ENCODE measurements at regions not wholly inside any gene's neighbourhood (a gene's known extent, or its start where the extent isn't known, plus 50 kb on each side); places are given as distances from the start of the nearest gene placed in this dataset.

DNA sequence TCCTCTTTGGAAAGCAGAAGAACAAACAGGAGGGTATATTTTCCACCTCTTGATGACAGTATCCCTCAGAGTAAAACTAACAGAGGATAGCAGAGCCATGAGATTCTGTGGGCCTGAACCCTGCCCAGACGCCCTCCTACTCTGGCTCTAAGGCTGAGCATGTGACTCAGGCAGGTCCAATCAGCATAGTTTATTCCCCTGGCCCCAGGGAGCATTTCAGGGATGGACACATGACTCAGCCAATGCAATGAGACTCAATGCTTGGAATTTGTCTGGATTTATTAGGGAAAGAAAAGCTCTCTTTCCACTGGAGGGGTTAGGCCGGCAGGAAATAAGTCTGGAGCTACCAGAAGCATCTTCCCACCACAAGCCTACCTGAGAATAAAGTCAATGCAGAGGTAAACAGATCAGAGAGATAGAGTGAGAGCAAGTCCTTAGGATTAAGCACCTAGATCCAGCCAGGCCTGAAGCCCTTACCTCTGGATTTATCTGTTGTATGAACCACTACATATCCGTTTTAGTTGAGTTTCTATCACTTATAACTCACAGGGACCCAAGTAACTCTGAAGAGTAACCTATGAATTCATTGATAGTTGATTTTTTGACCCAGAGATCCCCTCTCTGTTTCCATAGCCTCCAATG, 68.2 kb upstream of the EYA2 start:
- ATAC-seq = no peak
- TF ChIP-seq TSHZ2 (CRISPR knock-in tag; IDR thresholded peaks at IDR 0.05) (no peak), PPARA (CRISPR knock-in tag; IDR thresholded peaks at IDR 0.05; ENCODE audit: borderline replicate concordance) (no peak), ZNF8 (CRISPR knock-in tag; IDR thresholded peaks at IDR 0.05) (no peak), ZNF70 (CRISPR knock-in tag; IDR thresholded peaks at IDR 0.05) (no peak), ZC3H10 (CRISPR knock-in tag; IDR thresholded peaks at IDR 0.05) (no peak), PATZ1 (CRISPR knock-in tag; IDR thresholded peaks at IDR 0.05; ENCODE audit: borderline replicate concordance) (no peak), CSDC2 (CRISPR knock-in tag; IDR thresholded peaks at IDR 0.05) (no peak), ZFP3 (CRISPR knock-in tag; IDR thresholded peaks at IDR 0.05) (no peak), SNAI2 (CRISPR knock-in tag; IDR thresholded peaks at IDR 0.05) (no peak), ARNTL (CRISPR knock-in tag; IDR thresholded peaks at IDR 0.05; ENCODE audit: borderline replicate concordance, low read depth) (no peak), TCF4 (CRISPR knock-in tag; IDR thresholded peaks at IDR 0.05; ENCODE audit: borderline replicate concordance) (no peak), OSR1 (CRISPR knock-in tag; IDR thresholded peaks at IDR 0.05) (no peak), TOX (CRISPR knock-in tag; IDR thresholded peaks at IDR 0.05; ENCODE audit: borderline replicate concordance) (no peak), ZNF565 (CRISPR knock-in tag; conservative IDR thresholded peaks at IDR 0.05; ENCODE audit: low read depth) (no peak)
- TF ChIP-seq, protein P1, sequence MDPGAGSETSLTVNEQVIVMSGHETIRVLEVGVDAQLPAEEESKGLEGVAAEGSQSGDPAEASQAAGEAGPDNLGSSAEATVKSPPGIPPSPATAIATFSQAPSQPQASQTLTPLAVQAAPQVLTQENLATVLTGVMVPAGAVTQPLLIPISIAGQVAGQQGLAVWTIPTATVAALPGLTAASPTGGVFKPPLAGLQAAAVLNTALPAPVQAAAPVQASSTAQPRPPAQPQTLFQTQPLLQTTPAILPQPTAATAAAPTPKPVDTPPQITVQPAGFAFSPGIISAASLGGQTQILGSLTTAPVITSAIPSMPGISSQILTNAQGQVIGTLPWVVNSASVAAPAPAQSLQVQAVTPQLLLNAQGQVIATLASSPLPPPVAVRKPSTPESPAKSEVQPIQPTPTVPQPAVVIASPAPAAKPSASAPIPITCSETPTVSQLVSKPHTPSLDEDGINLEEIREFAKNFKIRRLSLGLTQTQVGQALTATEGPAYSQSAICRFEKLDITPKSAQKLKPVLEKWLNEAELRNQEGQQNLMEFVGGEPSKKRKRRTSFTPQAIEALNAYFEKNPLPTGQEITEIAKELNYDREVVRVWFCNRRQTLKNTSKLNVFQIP (CRISPR knock-in tag; IDR thresholded peaks at IDR 0.05; ENCODE audit: borderline replicate concordance, low read depth) = no peak

DNA sequence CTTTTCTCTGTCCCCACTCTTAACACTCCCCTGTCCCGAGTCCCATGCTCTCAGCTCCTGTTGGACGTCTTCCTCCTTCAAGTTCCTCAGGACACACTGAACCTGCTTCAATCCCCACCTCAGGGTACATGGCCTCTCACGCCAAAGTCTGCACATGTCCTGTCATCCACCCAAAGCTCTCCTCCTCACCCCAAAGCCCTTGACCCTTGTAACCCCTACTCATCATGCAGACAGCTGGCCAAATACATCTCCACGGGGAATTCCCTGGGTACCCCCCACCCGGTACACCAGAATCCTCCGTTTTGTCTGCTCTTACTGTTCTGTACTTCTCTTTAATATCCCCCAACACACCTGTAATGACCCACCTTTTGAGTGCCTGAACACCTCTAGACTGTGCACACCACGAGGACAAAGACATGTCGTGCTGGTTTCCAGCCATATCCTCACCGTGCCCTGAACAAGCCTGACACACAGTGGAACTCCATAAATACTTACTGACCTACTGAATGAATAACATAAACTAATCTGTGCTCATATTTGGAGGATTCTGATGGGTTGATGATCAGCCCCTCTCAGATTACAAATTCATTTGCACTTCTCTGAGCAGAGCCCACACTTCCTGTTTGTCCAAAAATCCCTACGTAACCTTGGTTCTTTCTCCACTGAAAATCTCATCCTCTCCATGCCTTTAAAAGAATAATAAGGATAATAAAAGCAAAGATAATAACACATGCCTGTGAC, 66.8 kb upstream of the EYA2 start:
- no peak for ATAC-seq
- TF ChIP-seq CSDC2 (CRISPR knock-in tag; IDR thresholded peaks at IDR 0.05) (no peak), RARB (CRISPR knock-in tag; IDR thresholded peaks at IDR 0.05) (no peak), ZNF565 (CRISPR knock-in tag; conservative IDR thresholded peaks at IDR 0.05; ENCODE audit: low read depth) (no peak), ZFP30 (CRISPR knock-in tag; IDR thresholded peaks at IDR 0.05) (no peak), TSHZ2 (CRISPR knock-in tag; IDR thresholded peaks at IDR 0.05) (no peak), ZNF70 (CRISPR knock-in tag; IDR thresholded peaks at IDR 0.05) (no peak), ESRRG (CRISPR knock-in tag; IDR thresholded peaks at IDR 0.05) (no peak), BACH2 (CRISPR knock-in tag; IDR thresholded peaks at IDR 0.05; ENCODE audit: borderline replicate concordance) (no peak), ZFP3 (CRISPR knock-in tag; IDR thresholded peaks at IDR 0.05) (no peak), PPARA (CRISPR knock-in tag; IDR thresholded peaks at IDR 0.05; ENCODE audit: borderline replicate concordance) (no peak), TOX (CRISPR knock-in tag; IDR thresholded peaks at IDR 0.05; ENCODE audit: borderline replicate concordance) (no peak)
- TF ChIP-seq, protein P2, sequence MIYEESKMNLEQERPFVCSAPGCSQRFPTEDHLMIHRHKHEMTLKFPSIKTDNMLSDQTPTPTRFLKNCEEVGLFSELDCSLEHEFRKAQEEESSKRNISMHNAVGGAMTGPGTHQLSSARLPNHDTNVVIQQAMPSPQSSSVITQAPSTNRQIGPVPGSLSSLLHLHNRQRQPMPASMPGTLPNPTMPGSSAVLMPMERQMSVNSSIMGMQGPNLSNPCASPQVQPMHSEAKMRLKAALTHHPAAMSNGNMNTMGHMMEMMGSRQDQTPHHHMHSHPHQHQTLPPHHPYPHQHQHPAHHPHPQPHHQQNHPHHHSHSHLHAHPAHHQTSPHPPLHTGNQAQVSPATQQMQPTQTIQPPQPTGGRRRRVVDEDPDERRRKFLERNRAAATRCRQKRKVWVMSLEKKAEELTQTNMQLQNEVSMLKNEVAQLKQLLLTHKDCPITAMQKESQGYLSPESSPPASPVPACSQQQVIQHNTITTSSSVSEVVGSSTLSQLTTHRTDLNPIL (CRISPR knock-in tag; IDR thresholded peaks at IDR 0.05; ENCODE audit: low read depth) = no peak
